ENCODE measurements at regions not wholly inside any gene's neighbourhood (a gene's known extent, or its start where the extent isn't known, plus 50 kb on each side); places are given as distances from the start of the nearest gene placed in this dataset.

- TF ChIP-seq CTCF (IDR thresholded peaks at IDR 0.05 in 8 of 11, conservative IDR thresholded peaks at IDR 0.05 in 3 of 11): no peak
- no peak for TF ChIP-seq POLR2AphosphoS5 (IDR thresholded peaks at IDR 0.05)
- no peak for TF ChIP-seq POLR2A (IDR thresholded peaks at IDR 0.05)
Measured at GRCh38 chr5:174522480-174523260, 201.7 kb upstream of the MSX2 start.
